GM12872 (cell line): ENCODE measurements at regions not wholly inside any gene's neighbourhood (a gene's known extent, or its start where the extent isn't known, plus 50 kb on each side); places are given as distances from the start of the nearest gene placed in this dataset.

Experiments
- TF ChIP-seq, protein P1 (sequence below): IDR thresholded peaks from 3 replicates; pipeline ENCODE4 v1.5.1; 2011; ENCODE audit warnings: low read depth, mild to moderate bottlenecking, low read length, moderate library complexity; ENCODE audit not compliant: insufficient read depth

DNA sequence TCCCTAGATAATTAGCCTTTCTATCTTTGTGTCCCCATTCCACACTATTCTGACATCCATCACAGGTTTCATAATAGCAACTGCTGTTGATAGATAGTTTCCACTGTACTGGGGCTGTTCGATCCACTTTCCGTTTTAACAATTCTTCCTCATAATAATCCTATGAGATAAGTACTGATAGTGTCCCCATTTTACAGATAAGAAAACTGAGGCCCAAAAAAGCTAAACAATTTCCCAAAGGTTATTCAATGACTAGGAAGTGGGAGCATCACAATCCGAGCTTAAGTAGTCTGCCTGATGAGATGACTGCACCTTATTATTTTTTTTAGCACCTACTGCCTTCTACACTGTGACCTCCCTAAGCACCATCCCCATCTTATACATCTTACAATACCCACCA is 569.2 kb downstream of the STK39 start:
- TF ChIP-seq, protein P1, sequence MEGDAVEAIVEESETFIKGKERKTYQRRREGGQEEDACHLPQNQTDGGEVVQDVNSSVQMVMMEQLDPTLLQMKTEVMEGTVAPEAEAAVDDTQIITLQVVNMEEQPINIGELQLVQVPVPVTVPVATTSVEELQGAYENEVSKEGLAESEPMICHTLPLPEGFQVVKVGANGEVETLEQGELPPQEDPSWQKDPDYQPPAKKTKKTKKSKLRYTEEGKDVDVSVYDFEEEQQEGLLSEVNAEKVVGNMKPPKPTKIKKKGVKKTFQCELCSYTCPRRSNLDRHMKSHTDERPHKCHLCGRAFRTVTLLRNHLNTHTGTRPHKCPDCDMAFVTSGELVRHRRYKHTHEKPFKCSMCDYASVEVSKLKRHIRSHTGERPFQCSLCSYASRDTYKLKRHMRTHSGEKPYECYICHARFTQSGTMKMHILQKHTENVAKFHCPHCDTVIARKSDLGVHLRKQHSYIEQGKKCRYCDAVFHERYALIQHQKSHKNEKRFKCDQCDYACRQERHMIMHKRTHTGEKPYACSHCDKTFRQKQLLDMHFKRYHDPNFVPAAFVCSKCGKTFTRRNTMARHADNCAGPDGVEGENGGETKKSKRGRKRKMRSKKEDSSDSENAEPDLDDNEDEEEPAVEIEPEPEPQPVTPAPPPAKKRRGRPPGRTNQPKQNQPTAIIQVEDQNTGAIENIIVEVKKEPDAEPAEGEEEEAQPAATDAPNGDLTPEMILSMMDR, result no peak

DNA sequence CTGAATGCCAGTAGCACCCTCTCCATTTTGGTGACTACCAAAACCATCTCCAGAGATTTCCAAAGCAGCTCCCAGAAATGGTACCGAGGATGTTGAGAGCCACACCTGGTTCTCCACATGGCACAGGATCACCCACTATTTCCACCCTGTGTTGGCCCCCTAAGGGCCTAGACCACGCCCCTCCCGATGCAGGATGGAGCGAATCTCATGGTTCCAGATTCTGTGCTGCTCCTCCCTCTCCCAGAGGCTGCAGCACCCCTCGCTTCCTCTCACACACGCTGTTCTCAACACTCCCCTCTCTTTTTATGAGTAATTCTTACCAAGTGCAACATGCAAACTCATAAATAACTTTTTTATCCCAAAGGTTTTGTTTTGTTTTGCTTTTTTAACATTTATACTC is 571.5 kb downstream of the STK39 start:
- TF ChIP-seq, protein P1, result no peak

DNA sequence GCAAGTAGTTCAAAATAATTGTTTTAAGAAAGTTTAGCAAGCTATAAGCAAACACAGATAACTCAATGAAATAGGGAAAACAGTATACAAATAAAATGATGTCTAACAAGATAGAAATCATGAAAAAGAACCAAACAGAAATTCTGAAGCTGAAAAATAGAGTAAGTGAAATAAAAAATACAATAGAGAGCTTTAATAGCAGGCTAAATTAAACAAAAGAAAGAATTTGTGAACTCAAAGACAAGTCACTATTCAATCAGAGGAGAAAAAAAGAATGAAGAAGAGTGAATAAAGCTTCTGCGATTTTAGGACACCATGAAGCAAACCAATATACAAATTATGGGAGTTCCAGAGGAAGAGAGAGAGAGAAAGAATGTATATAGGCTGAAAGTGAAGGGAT is 576.8 kb downstream of the STK39 start:
- TF ChIP-seq, protein P1, result no peak

DNA sequence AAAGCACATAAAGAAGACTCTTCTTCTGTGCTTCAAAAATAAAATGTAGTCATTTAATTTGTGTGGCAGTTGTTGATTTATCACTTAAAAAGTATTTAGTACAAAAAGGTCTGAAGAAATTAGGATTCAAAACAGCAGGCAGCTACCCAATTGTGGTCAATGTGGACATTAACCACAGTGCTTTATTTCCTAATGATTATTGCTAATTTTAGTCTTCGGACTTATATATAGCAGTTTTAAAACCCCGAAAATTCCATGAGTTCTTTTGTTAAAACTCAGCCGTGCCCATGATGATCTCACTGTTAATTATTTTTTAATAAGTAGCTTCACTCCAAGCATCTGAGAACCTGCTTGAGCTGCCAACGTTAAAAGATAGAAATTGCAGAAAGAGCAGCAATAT is 594.3 kb downstream of the STK39 start:
- TF ChIP-seq, protein P1, result no peak

DNA sequence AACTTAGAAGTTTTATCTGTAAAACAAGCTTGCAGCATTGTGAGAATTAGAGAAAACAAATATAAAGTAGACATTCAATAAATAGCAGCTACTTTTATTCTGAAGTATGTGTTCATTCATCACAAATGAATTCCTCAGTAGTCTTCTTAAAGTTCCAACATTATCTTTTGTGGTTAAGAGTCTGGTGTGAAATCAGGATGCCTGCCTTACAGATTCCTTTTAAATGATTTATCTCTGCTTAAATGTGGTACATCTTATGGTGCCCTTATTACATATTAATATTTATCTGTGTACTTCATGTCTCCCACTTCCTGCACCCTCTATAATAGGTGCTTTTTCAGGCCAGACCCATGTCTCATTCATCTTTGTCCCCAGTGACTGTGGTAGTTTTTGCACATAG is 595.0 kb downstream of the STK39 start:
- TF ChIP-seq, protein P1, result no peak

DNA sequence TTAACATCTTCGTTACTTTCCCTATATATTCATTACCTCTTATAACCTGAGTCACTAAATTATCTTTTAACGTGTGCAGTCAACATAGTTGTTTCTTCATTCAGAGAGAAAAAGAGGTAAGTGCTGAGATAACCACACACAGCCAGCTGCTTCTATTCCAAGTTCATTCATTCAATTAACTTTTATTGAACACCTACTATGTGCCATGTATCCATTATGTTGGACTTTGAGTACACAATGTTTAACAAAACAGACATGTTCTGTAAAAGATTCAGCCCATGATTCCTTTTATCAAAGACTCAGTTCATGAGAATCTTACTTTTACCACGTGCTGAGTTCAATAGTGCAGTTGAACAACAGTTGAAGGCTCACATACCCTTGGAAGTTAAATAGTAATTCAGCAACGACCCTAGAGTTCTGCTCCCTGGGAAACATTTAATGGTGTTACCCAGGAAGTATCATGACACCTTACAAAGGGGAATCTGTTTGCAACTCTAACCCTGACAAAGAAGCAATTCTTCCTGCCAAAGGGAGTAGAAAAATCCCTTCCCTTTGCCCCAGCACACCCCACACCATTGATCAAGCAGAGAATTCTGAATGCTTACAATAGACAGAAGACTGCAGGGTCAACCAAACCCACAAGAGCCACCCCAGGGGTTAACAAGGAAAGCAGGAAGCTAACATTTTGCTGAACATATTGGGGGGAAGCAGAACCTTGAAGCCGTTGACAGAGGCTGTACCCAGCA is 595.8 kb downstream of the STK39 start:
- TF ChIP-seq, protein P1, result no peak

DNA sequence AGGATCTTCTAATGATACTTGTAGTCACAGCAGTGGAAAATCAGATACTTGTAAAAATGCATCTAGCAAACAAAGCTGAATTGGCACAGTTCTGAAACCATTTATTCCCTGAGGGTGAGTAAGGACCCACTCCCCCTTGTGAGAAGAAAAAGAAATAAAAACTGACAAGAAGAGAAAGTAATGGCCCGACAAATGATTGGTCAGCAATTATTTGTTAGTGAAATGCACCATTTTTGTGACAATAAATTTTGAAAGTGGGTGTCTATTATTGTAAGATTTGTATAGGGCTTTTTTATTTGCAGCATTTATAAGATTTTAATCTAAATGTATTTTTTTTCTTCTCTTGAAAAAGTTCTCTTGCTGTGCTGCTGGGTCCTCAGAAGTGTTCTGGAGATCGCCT is 600.8 kb downstream of the STK39 start:
- TF ChIP-seq, protein P1, result no peak

DNA sequence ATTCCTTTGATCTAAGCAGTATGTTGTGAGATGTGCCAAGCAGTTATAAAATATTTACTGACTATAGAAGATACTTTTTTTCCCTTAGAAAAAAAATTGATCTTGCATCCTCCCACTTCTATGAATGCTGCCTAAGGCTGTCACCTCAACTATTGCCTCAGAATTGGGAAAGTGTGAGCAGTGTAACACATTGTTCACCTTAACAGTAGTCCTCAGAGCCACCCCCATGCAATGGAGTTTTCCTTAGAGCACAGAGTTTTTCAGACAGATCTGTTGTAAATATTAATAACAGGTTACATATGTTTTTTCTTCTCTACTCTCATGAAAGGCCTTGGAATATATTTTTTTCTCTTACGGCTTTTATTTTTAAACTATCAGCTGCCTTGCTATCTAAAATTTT is 607.3 kb downstream of the STK39 start:
- TF ChIP-seq, protein P1, result no peak
